ENCODE measurements at regions not wholly inside any gene's neighbourhood (a gene's known extent, or its start where the extent isn't known, plus 50 kb on each side); places are given as distances from the start of the nearest gene placed in this dataset.

- Mint-ChIP-seq H3K4me1 (ENCODE audit: low read depth) (peaks cover 20% of the 10 kb centered on the region), H3K9me3 (no peaks in the 10 kb centered on the region), H3K27ac (no peak overlapping the region), H3K36me3 (ENCODE audit: low read depth) (no peaks in the 10 kb centered on the region), H3K27me3 (no peaks in the 10 kb centered on the region), H3K4me3 (no peak overlapping the region)
- intact Hi-C loops (cut with micrococcal nuclease): no loop called here
Measured at GRCh38 chr11:88398372-88398771, 60.8 kb upstream of the CTSC start.

GRCh38 chr11:88390254-88390653, 52.7 kb upstream of the CTSC start:
- Mint-ChIP-seq H3K27me3 (no peaks in the 10 kb centered on the region), H3K4me1 (ENCODE audit: low read depth) (peaks cover 34% of the 10 kb centered on the region), H3K9me3 (no peaks in the 10 kb centered on the region), H3K27ac (no peak overlapping the region), H3K36me3 (ENCODE audit: low read depth) (no peaks in the 10 kb centered on the region), H3K4me3 (no peak overlapping the region)
- intact Hi-C loops (cut with micrococcal nuclease): no loop called here

GRCh38 chr11:88387957-88388356, 50.4 kb upstream of the CTSC start:
- H3K27ac Mint-ChIP-seq: no peak overlapping the region
- intact Hi-C loops (cut with micrococcal nuclease): no loop called here
- H3K36me3 Mint-ChIP-seq (ENCODE audit: low read depth): no peaks in the 10 kb centered on the region

More at GRCh38 chr11:88387957-88388356, 50.4 kb upstream of the CTSC start:
- no peak overlapping the region for H3K4me3 Mint-ChIP-seq
- no peaks in the 10 kb centered on the region for H3K27me3 Mint-ChIP-seq
- H3K4me1 Mint-ChIP-seq (ENCODE audit: low read depth): peaks cover 46% of the 10 kb centered on the region
- H3K9me3 Mint-ChIP-seq: no peaks in the 10 kb centered on the region
